Osteocyte (in vitro differentiated cells): ENCODE measurements at regions not wholly inside any gene's neighbourhood (a gene's known extent, or its start where the extent isn't known, plus 50 kb on each side); places are given as distances from the start of the nearest gene placed in this dataset.

Source experiments
- DNase-seq: peaks from one replicate; pipeline ENCODE4 v3.0.0; 2021; ENCODE audit warnings: mixed read lengths; ENCODE audit not compliant: unreplicated experiment; ENCODE audit errors: extremely low spot score
- H3K27ac Mint-ChIP-seq: one replicate; pipeline ENCODE4 v1.8.0; 2021; ENCODE audit warnings: mild to moderate bottlenecking, mixed read lengths; ENCODE audit not compliant: unreplicated experiment
- H3K27me3 Mint-ChIP-seq: one replicate; pipeline ENCODE4 v1.8.0; 2021; ENCODE audit warnings: mixed read lengths; ENCODE audit not compliant: unreplicated experiment
- H3K36me3 Mint-ChIP-seq: one replicate; pipeline ENCODE4 v1.8.0; 2021; ENCODE audit warnings: mixed read lengths; ENCODE audit not compliant: unreplicated experiment
- H3K4me1 Mint-ChIP-seq: one replicate; pipeline ENCODE4 v1.8.0; 2021; ENCODE audit warnings: mixed read lengths; ENCODE audit not compliant: unreplicated experiment
- H3K4me3 Mint-ChIP-seq: one replicate; pipeline ENCODE4 v1.8.0; 2021; ENCODE audit warnings: mild to moderate bottlenecking, moderate library complexity, mixed read lengths; ENCODE audit not compliant: unreplicated experiment
- H3K9me3 Mint-ChIP-seq: one replicate; pipeline ENCODE4 v1.8.0; 2021; ENCODE audit warnings: mixed read lengths; ENCODE audit not compliant: unreplicated experiment
- CTCF ChIP-seq: fragments of 200-600 bp; sonication (generic); IDR thresholded peaks from 2 replicates; pipeline ENCODE4 v1.5.0; 2021; ENCODE audit warnings: antibody characterized with exemption, mild to moderate bottlenecking, moderate library complexity

- TF ChIP-seq CTCF, result no peak
- Mint-ChIP-seq H3K4me3 (no peak overlapping the region), H3K36me3 (no peaks in the 10 kb centered on the region), H3K9me3 (peaks cover 11% of the 10 kb centered on the region), H3K4me1 (no peaks in the 10 kb centered on the region), H3K27me3 (no peaks in the 10 kb centered on the region), H3K27ac (no peak overlapping the region)
- no peak for DNase-seq
These were observed 483.0 kb upstream of the NDST4 start for GRCh38 chr4:115596265-115597001.

GRCh38 chr4:115580901-115581300 lies 467.5 kb upstream of the NDST4 start:
- no peak for TF ChIP-seq CTCF
- no peak overlapping the region for H3K27ac Mint-ChIP-seq
- H3K4me3 Mint-ChIP-seq, result no peak overlapping the region
- no peaks in the 10 kb centered on the region for H3K9me3 Mint-ChIP-seq
- H3K36me3 Mint-ChIP-seq, result no peaks in the 10 kb centered on the region
- DNase-seq, result no peak
- H3K4me1 Mint-ChIP-seq, result peaks cover 6% of the 10 kb centered on the region
- H3K27me3 Mint-ChIP-seq, result no peaks in the 10 kb centered on the region

DNA sequence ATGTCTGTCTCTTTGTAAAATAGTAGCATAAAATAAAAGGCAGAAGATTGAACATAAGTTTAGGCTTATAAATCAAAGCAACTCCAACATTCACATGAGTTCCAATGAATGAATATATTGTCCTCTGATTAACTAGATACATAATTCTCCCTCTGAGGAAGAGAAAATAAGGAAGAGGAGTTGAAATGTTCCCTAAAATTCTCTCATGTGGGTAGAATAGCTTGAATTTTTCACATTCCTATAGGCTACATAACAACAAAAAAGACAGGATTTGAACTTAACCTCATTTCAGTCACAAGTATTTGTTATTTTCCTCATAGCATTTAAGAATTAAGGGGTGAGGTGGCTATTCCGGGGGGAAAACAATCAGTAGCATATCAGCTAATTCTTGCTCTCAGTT lies 462.4 kb upstream of the NDST4 start:
- Mint-ChIP-seq H3K27ac (peak overlapping the region; percentile 31), H3K27me3 (no peaks in the 10 kb centered on the region), H3K36me3 (no peaks in the 10 kb centered on the region), H3K9me3 (peaks cover 13% of the 10 kb centered on the region), H3K4me1 (peaks cover 12% of the 10 kb centered on the region), H3K4me3 (no peak overlapping the region)
- no peak for DNase-seq
- TF ChIP-seq CTCF, result no peak

DNA sequence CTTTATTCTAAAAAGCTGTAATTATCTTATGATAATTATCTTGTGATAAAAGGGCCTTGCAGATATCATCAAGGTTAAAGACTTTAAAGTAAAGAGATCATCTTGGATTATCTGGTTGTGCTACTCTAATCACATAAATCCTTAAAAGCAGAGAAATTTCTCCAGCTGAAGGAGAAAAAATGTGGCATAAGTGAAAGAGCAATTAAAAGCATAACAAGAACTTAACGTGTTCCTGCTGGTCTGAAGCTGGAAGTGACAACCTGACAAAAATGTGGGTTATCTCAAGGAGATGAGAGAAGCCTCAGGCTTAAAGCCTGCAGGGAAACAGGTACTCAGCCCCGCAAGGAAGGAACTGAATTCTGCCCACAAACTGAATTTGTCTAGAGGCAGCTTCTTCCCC lies 449.1 kb upstream of the NDST4 start:
- no peak overlapping the region for H3K4me3 Mint-ChIP-seq
- TF ChIP-seq CTCF, result no peak
- no peaks in the 10 kb centered on the region for H3K9me3 Mint-ChIP-seq
- no peaks in the 10 kb centered on the region for H3K27me3 Mint-ChIP-seq
- DNase-seq, result no peak
- no peak overlapping the region for H3K27ac Mint-ChIP-seq
- no peaks in the 10 kb centered on the region for H3K36me3 Mint-ChIP-seq
- peaks cover 5% of the 10 kb centered on the region for H3K4me1 Mint-ChIP-seq

GRCh38 chr4:115548123-115548522 lies 434.7 kb upstream of the NDST4 start:
- DNase-seq, result no peak
- no peaks in the 10 kb centered on the region for H3K27me3 Mint-ChIP-seq
- TF ChIP-seq CTCF, result no peak
- no peak overlapping the region for H3K4me3 Mint-ChIP-seq
- no peak overlapping the region for H3K27ac Mint-ChIP-seq
- no peaks in the 10 kb centered on the region for H3K36me3 Mint-ChIP-seq
- no peaks in the 10 kb centered on the region for H3K9me3 Mint-ChIP-seq
- H3K4me1 Mint-ChIP-seq, result no peaks in the 10 kb centered on the region
